KMS-11 (cell line): ENCODE measurements at regions not wholly inside any gene's neighbourhood (a gene's known extent, or its start where the extent isn't known, plus 50 kb on each side); places are given as distances from the start of the nearest gene placed in this dataset.
"Not testable (repeated sequence)": the region's sequence is repeated elsewhere in the genome, so short reads cannot be mapped to it uniquely, and the experiment has no call there.

Experiments
- H2AFZ ChIP-seq: fragments of 200-600 bp; sonication (generic); 2 replicates; pipeline ENCODE4 v1.6.1; 2016; ENCODE audit warnings: antibody characterized with exemption, mixed run types, low read depth
- H3K27ac ChIP-seq: fragments of 200-600 bp; sonication (generic); 2 replicates; pipeline ENCODE4 v1.6.1; 2016; ENCODE audit warnings: mild to moderate bottlenecking, mixed run types
- H3K27me3 ChIP-seq: fragments of 200-600 bp; sonication (generic); 2 replicates; pipeline ENCODE4 v1.6.1; 2017; ENCODE audit warnings: mild to moderate bottlenecking, low read depth, mixed run types, moderate library complexity; ENCODE audit not compliant: insufficient read depth
- H3K36me3 ChIP-seq: fragments of 200-600 bp; sonication (generic); 2 replicates; pipeline ENCODE4 v1.6.1; 2017; ENCODE audit warnings: mild to moderate bottlenecking, mixed run types; ENCODE audit not compliant: insufficient read depth
- H3K4me1 ChIP-seq: fragments of 200-600 bp; sonication (generic); 2 replicates; pipeline ENCODE4 v1.6.1; 2016; ENCODE audit warnings: mild to moderate bottlenecking, low read depth, mixed run types; ENCODE audit not compliant: poor library complexity, severe bottlenecking
- H3K4me2 ChIP-seq: fragments of 200-600 bp; sonication (generic); 2 replicates; pipeline ENCODE4 v1.7.0; 2016; ENCODE audit warnings: mild to moderate bottlenecking, mixed run types
- H3K4me3 ChIP-seq: fragments of 200-600 bp; sonication (generic); IDR thresholded peaks from 2 replicates; pipeline ENCODE4 v1.6.1; 2017; ENCODE audit warnings: low read depth, low read length, mixed read lengths; ENCODE audit not compliant: insufficient read depth
- H3K79me2 ChIP-seq: fragments of 200-600 bp; sonication (generic); 2 replicates; pipeline ENCODE4 v1.6.1; 2016; ENCODE audit warnings: low read depth, mixed run types; ENCODE audit not compliant: insufficient read depth
- H3K9ac ChIP-seq: fragments of 200-600 bp; sonication (generic); 2 replicates; pipeline ENCODE4 v1.6.1; 2016; ENCODE audit warnings: mild to moderate bottlenecking, mixed run types
- H4K20me1 ChIP-seq: fragments of 200-600 bp; sonication (generic); 2 replicates; pipeline ENCODE4 v1.6.1; 2016; ENCODE audit warnings: mild to moderate bottlenecking, mixed run types; ENCODE audit not compliant: insufficient read depth
- CTCF ChIP-seq: fragments of 200-600 bp; sonication (generic); conservative IDR thresholded peaks from 2 replicates; pipeline ENCODE4 v1.6.1; 2017; ENCODE audit warnings: low read depth, mild to moderate bottlenecking, antibody characterized with exemption, low read length, moderate library complexity, mixed read lengths

GRCh38 chr4:60911127-60911526 lies 289.0 kb upstream of the ADGRL3 start:
- Histone ChIP-seq H2AFZ (no peak overlapping the region), H3K9ac (no peak overlapping the region), H3K4me3 (no peak overlapping the region), H3K27me3 (no peaks in the 10 kb centered on the region), H3K36me3 (no peaks in the 10 kb centered on the region), H3K4me2 (no peak overlapping the region), H3K27ac (no peak overlapping the region), H4K20me1 (no peaks in the 10 kb centered on the region), H3K4me1 (no peaks in the 10 kb centered on the region), H3K79me2 (no peaks in the 10 kb centered on the region)
- TF ChIP-seq CTCF: no peak

- H3K9ac ChIP-seq: no peak overlapping the region
- no peaks in the 10 kb centered on the region for H3K27me3 ChIP-seq
- no peaks in the 10 kb centered on the region for H3K36me3 ChIP-seq
- no peak overlapping the region for H3K4me3 ChIP-seq
- no peaks in the 10 kb centered on the region for H3K4me1 ChIP-seq
- no peaks in the 10 kb centered on the region for H3K79me2 ChIP-seq
- H4K20me1 ChIP-seq: no peaks in the 10 kb centered on the region
- H3K4me2 ChIP-seq: no peak overlapping the region
- no peak for TF ChIP-seq CTCF
- no peak overlapping the region for H2AFZ ChIP-seq
- no peak overlapping the region for H3K27ac ChIP-seq
Measured at GRCh38 chr4:60913002-60913401, 287.1 kb upstream of the ADGRL3 start.

- TF ChIP-seq CTCF: no peak
- Histone ChIP-seq H3K36me3 (no peaks in the 10 kb centered on the region), H3K27ac (no peak overlapping the region), H3K9ac (no peak overlapping the region), H3K4me2 (no peak overlapping the region), H3K27me3 (no peaks in the 10 kb centered on the region), H4K20me1 (no peaks in the 10 kb centered on the region), H3K79me2 (no peaks in the 10 kb centered on the region), H3K4me3 (no peak overlapping the region), H2AFZ (no peak overlapping the region), H3K4me1 (no peaks in the 10 kb centered on the region)
Measured at GRCh38 chr4:60913671-60914070, 286.5 kb upstream of the ADGRL3 start.

GRCh38 chr4:60921735-60922134 lies 278.4 kb upstream of the ADGRL3 start:
- not testable (repeated sequence) for H3K4me1 ChIP-seq, H4K20me1 ChIP-seq, H3K36me3 ChIP-seq, H3K27ac ChIP-seq, H3K27me3 ChIP-seq, H3K4me2 ChIP-seq, H2AFZ ChIP-seq, H3K79me2 ChIP-seq, H3K9ac ChIP-seq, H3K4me3 ChIP-seq

GRCh38 chr4:60923075-60923474 lies 277.1 kb upstream of the ADGRL3 start:
- Histone ChIP-seq H3K27me3 (no peaks in the 10 kb centered on the region), H3K79me2 (no peaks in the 10 kb centered on the region), H3K36me3 (no peaks in the 10 kb centered on the region), H4K20me1 (no peaks in the 10 kb centered on the region), H3K9ac (no peak overlapping the region), H3K4me2 (no peak overlapping the region), H2AFZ (no peak overlapping the region), H3K27ac (no peak overlapping the region), H3K4me1 (no peaks in the 10 kb centered on the region), H3K4me3 (no peak overlapping the region)
- TF ChIP-seq CTCF: no peak
